ENCODE measurements at regions not wholly inside any gene's neighbourhood (a gene's known extent, or its start where the extent isn't known, plus 50 kb on each side); places are given as distances from the start of the nearest gene placed in this dataset.

DNA sequence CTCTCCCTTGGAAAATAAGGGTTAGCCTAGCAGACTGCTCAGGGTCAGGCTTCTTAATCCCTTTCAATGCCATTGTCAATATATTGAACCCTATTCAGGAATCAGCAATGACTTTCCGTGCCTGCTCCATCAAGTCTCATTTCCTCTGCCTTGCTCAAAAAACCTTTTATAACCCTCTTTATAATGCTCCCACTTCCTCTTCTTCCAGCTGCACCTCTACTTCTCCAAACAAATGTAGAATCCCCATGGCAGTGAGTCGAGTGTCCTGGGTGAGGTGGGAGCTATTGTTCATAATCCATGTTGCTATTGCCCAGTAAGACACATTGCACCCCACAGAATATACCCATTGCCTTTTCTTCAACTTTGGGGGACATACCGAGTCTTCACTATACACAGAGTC lies 58.6 kb downstream of the OLIG1 start:
- H3K9me3 ChIP-seq: no peaks in the 10 kb centered on the region
- H3K4me1 ChIP-seq (ENCODE audit: insufficient read depth): no peaks in the 10 kb centered on the region
- no peak overlapping the region for H3K27ac ChIP-seq
- 59 to 66% (median 59%) methylated on average over 3 of the region's 3 CpGs for WGBS, 3 donors
- H3K36me3 ChIP-seq: no peaks in the 10 kb centered on the region
- intact Hi-C loops (cut with DNase I): no loop called here
- DNase-seq: no peak
- no peaks in the 10 kb centered on the region for H3K27me3 ChIP-seq
- TF ChIP-seq, protein P1, sequence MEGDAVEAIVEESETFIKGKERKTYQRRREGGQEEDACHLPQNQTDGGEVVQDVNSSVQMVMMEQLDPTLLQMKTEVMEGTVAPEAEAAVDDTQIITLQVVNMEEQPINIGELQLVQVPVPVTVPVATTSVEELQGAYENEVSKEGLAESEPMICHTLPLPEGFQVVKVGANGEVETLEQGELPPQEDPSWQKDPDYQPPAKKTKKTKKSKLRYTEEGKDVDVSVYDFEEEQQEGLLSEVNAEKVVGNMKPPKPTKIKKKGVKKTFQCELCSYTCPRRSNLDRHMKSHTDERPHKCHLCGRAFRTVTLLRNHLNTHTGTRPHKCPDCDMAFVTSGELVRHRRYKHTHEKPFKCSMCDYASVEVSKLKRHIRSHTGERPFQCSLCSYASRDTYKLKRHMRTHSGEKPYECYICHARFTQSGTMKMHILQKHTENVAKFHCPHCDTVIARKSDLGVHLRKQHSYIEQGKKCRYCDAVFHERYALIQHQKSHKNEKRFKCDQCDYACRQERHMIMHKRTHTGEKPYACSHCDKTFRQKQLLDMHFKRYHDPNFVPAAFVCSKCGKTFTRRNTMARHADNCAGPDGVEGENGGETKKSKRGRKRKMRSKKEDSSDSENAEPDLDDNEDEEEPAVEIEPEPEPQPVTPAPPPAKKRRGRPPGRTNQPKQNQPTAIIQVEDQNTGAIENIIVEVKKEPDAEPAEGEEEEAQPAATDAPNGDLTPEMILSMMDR (IDR thresholded peaks at IDR 0.05): no peak
- TF ChIP-seq EP300 (IDR thresholded peaks at IDR 0.05): no peak
- H3K4me3 ChIP-seq: no peak overlapping the region

DNA sequence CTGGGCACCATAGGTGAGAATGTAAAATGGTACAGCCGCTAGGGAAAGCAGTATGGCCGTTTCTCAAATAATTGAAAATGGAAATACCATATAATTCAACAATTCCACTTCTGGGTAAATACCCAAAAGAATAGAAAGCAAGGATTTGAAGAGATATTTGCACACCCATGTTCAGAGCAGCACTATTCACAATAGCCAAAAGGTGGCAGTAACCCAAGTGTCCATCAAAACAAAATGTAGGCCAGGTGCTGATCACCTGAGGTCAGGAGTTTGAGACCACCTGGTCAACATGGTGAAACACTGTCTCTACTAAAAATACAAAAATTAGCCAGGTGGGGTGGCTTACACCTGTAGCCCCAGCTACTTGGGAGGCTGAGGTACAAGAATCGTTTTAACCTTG lies 62.1 kb downstream of the OLIG1 start:
- no peaks in the 10 kb centered on the region for H3K9me3 ChIP-seq
- TF ChIP-seq EP300 (IDR thresholded peaks at IDR 0.05): no peak
- TF ChIP-seq POLR2A (IDR thresholded peaks at IDR 0.05): no peak
- TF ChIP-seq, protein P1 (IDR thresholded peaks at IDR 0.05): no peak
- 83 to 89% (median 87%) methylated on average over 3 of the region's 3 CpGs for WGBS, 3 donors

DNA sequence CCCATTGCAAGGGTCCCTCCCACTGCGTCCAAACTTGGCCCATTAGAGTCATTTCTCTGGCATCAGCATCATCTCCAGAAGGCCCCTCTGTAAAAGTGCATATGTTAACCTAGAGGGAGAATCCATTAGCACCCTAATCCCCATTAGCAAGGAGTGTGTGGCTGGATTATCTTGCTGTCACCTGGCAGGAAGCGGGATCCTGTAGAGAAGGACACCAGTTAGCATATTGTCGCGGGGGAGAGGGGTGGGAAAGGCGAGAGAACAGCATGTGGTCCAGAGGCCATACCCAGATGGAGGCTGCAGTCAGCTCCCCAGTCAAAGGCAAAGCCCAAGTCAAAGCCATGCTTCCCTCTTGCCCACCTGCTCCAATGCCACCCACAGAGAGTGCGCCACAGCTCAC lies 64.0 kb downstream of the OLIG1 start:
- WGBS, 3 donors: 29 to 36% (median 36%) methylated on average over 6 of the region's 6 CpGs
- intact Hi-C loops (cut with DNase I): no loop called here

More for the DNA sequence above, 62.1 kb downstream of the OLIG1 start:
- Histone ChIP-seq H3K4me1 (ENCODE audit: insufficient read depth) (no peaks in the 10 kb centered on the region), H3K4me3 (no peak overlapping the region), H3K27ac (no peak overlapping the region), H3K36me3 (no peaks in the 10 kb centered on the region), H3K27me3 (no peaks in the 10 kb centered on the region)
- DNase-seq: no peak
- intact Hi-C loops (cut with DNase I): no loop called here

DNA sequence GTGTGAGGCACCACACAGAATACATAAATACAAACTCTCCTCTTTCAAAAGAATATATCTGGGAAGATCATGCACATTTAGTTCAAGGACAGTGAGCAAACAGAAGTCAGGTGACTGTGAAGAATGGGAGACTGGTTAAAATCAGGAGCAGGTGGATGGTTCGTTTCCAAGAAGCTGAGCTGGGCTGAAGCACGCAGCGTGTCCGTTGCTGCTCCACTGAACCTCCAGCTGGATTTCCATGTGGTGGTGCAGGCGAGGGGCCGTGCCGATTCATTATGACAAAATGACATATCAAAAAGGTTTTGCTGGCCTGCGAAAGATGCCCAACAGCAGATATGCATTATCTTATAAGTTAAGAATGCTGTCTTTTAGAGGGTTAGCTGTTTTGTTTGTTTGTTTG lies 66.0 kb downstream of the OLIG1 start:
- TF ChIP-seq POLR2A (IDR thresholded peaks at IDR 0.05) (no peak), EP300 (IDR thresholded peaks at IDR 0.05) (no peak)
- TF ChIP-seq, protein P1 (IDR thresholded peaks at IDR 0.05): no peak
- H3K27me3 ChIP-seq: no peaks in the 10 kb centered on the region
- 61 to 76% (median 71%) methylated on average over 8 of the region's 8 CpGs for WGBS, 3 donors
- DNase-seq: no peak
- H3K4me3 ChIP-seq: no peak overlapping the region
- no peaks in the 10 kb centered on the region for H3K9me3 ChIP-seq
- no peaks in the 10 kb centered on the region for H3K36me3 ChIP-seq
- H3K4me1 ChIP-seq (ENCODE audit: insufficient read depth): no peaks in the 10 kb centered on the region
- intact Hi-C loops (cut with DNase I): no loop called here
- H3K27ac ChIP-seq: no peak overlapping the region

More for the DNA sequence above, 64.0 kb downstream of the OLIG1 start:
- Histone ChIP-seq H3K27ac (no peak overlapping the region), H3K4me1 (ENCODE audit: insufficient read depth) (no peaks in the 10 kb centered on the region), H3K4me3 (no peak overlapping the region), H3K27me3 (no peaks in the 10 kb centered on the region), H3K36me3 (no peaks in the 10 kb centered on the region), H3K9me3 (no peaks in the 10 kb centered on the region)
- no peak for DNase-seq
- no peak for TF ChIP-seq POLR2A (IDR thresholded peaks at IDR 0.05)
- TF ChIP-seq, protein P1 (IDR thresholded peaks at IDR 0.05): no peak
- TF ChIP-seq EP300 (IDR thresholded peaks at IDR 0.05): no peak

Data from ovary (tissue), 7 donors.